IMR-90 (cell line): ENCODE measurements at regions not wholly inside any gene's neighbourhood (a gene's known extent, or its start where the extent isn't known, plus 50 kb on each side); places are given as distances from the start of the nearest gene placed in this dataset.

Experiments used
- ATAC-seq: fragments of 200-7000 bp; cut with Tn5 transposase; 2 replicates; pipeline ENCODE4 v1.9.1; 2020; ENCODE audit warnings: low read depth, mild to moderate bottlenecking, moderate library complexity
- BruUV-seq: library from RNA; stranded (reverse); fragments of 400-500 nt; replicated peaks from 2 replicates; lab custom pipeline; 2021; lab: Mats Ljungman, UMichigan
- CTCF ChIA-PET: fragments of 300-600 bp; formaldehyde crosslinking; extraction: SDS; loops from one replicate; lab custom pipeline; 2021; ENCODE audit warnings: antibody characterized with exemption; lab: Yijun Ruan, JAX
- POLR2A ChIA-PET: fragments of 300-600 bp; sonication (Branson Sonifier 250); formaldehyde crosslinking; loops from one replicate; lab custom pipeline; 2022; ENCODE audit warnings: antibody characterized with exemption; ENCODE audit not compliant: unreplicated experiment; lab: Charles Lee
- DNase-seq: peaks from one replicate; pipeline ENCODE4 v3.0.0; 2013
- H2AFZ ChIP-seq: replicated peaks from 2 replicates; pipeline ENCODE3; 2013; ENCODE audit warnings: low read length, mild to moderate bottlenecking; ENCODE audit not compliant: poor library complexity
- H2AK5ac ChIP-seq: 2 replicates; pipeline ENCODE4 v1.6.1; 2013; ENCODE audit warnings: low read depth, low read length, inconsistent platforms
- H2AK9ac ChIP-seq: replicated peaks from 2 replicates; pipeline ENCODE3; 2013; ENCODE audit warnings: mild to moderate bottlenecking, low read depth, low read length, moderate library complexity; ENCODE audit not compliant: poor library complexity
- H2BK120ac ChIP-seq: 2 replicates; pipeline ENCODE4 v1.6.1; 2013; ENCODE audit warnings: low read depth, low read length, inconsistent platforms
- H2BK15ac ChIP-seq: 3 replicates; pipeline ENCODE4 v1.6.1; 2013; ENCODE audit warnings: low read depth, low read length, inconsistent platforms
- H2BK20ac ChIP-seq: 2 replicates; pipeline ENCODE4 v1.6.1; 2013; ENCODE audit warnings: low read depth, mild to moderate bottlenecking, inconsistent platforms, low read length, moderate library complexity
- H2BK5ac ChIP-seq: 2 replicates; pipeline ENCODE4 v1.6.1; 2013; ENCODE audit warnings: mild to moderate bottlenecking, low read depth, low read length, inconsistent platforms; ENCODE audit not compliant: poor library complexity, severe bottlenecking
- H3K14ac ChIP-seq: replicated peaks from 2 replicates; pipeline ENCODE4 v1.6.1; 2013; ENCODE audit warnings: low read depth, low read length, inconsistent platforms
- H3K18ac ChIP-seq: 2 replicates; pipeline ENCODE4 v1.6.1; 2013; ENCODE audit warnings: low read depth, low read length, control low read depth
- H3K23ac ChIP-seq: 2 replicates; pipeline ENCODE4 v1.6.1; 2013; ENCODE audit warnings: low read depth, low read length, inconsistent platforms
- H3K27ac ChIP-seq: 2 replicates; pipeline ENCODE4 v1.5.1; 2013; ENCODE audit warnings: mild to moderate bottlenecking, control low read depth, low read length; ENCODE audit not compliant: insufficient read depth
- H3K27me3 ChIP-seq: 2 replicates; pipeline ENCODE4 v1.6.1; 2013; ENCODE audit warnings: low read length; ENCODE audit not compliant: control insufficient read depth, insufficient read depth
- H3K36me3 ChIP-seq: 2 replicates; pipeline ENCODE4 v1.6.1; 2013; ENCODE audit warnings: low read length, mixed read lengths; ENCODE audit not compliant: control insufficient read depth, insufficient read depth
- H3K4ac ChIP-seq: 2 replicates; pipeline ENCODE4 v1.6.1; 2013; ENCODE audit warnings: low read depth, low read length, inconsistent platforms
- H3K4me1 ChIP-seq: 2 replicates; pipeline ENCODE4 v1.6.1; 2013; ENCODE audit warnings: low read length, mixed read lengths; ENCODE audit not compliant: control insufficient read depth, insufficient read depth
- H3K4me2 ChIP-seq: 2 replicates; pipeline ENCODE4 v1.6.1; 2013; ENCODE audit warnings: low read depth, mild to moderate bottlenecking, control low read depth, low read length, moderate library complexity
- H3K4me3 ChIP-seq: 2 replicates; pipeline ENCODE4 v1.5.1; 2013; ENCODE audit warnings: low read depth, mild to moderate bottlenecking, control low read depth, low read length, moderate library complexity; ENCODE audit not compliant: insufficient read depth
- H3K56ac ChIP-seq: 2 replicates; pipeline ENCODE4 v1.6.1; 2013; ENCODE audit warnings: low read length, inconsistent platforms; ENCODE audit not compliant: insufficient read depth; ENCODE audit errors: extremely low read depth
- H3K79me1 ChIP-seq, 2 experiments: 2 replicates each; pipeline ENCODE4 v1.6.1; 2013; ENCODE audit warnings: low read length in 2 of 2, inconsistent platforms in 1 of 2, low read depth in 1 of 2
- H3K9ac ChIP-seq: 2 replicates; pipeline ENCODE4 v1.6.1; 2013; ENCODE audit warnings: low read depth, low read length, control low read depth
- H3K9me1 ChIP-seq: 2 replicates; pipeline ENCODE4 v1.6.1; 2013; ENCODE audit warnings: low read length, inconsistent platforms; ENCODE audit not compliant: insufficient read depth
- H3K9me3 ChIP-seq: 2 replicates; pipeline ENCODE4 v1.6.1; 2013; ENCODE audit warnings: low read length; ENCODE audit not compliant: control insufficient read depth, insufficient read depth
- H4K20me1 ChIP-seq: 2 replicates; pipeline ENCODE4 v1.6.1; 2013; ENCODE audit warnings: low read length, inconsistent platforms; ENCODE audit not compliant: insufficient read depth
- H4K5ac ChIP-seq: 2 replicates; pipeline ENCODE4 v1.6.1; 2013; ENCODE audit warnings: mild to moderate bottlenecking, low read depth, low read length, control low read depth
- H4K8ac ChIP-seq, 2 experiments: 2 replicates each; pipeline ENCODE4 v1.6.1; 2013; ENCODE audit warnings: low read depth in 2 of 2, low read length in 2 of 2, control low read depth in 1 of 2, inconsistent platforms in 1 of 2
- H4K91ac ChIP-seq: 2 replicates; pipeline ENCODE4 v1.6.1; 2013; ENCODE audit warnings: low read depth, low read length, inconsistent platforms; ENCODE audit not compliant: insufficient read depth
- BHLHE40 ChIP-seq: fragments of 150-350 bp; IDR thresholded peaks from 2 replicates; pipeline ENCODE4 v1.6.1; 2016; ENCODE audit warnings: mild to moderate bottlenecking, low read depth, low read length
- CEBPB ChIP-seq: IDR thresholded peaks from 2 replicates; pipeline ENCODE4 v1.6.1; 2012; ENCODE audit warnings: low read depth, low read length, improper control_type of control experiment
- CHD1 ChIP-seq: IDR thresholded peaks from 2 replicates; pipeline ENCODE4 v1.6.1; 2012; ENCODE audit warnings: low read depth, low read length, improper control_type of control experiment
- MAFK ChIP-seq: IDR thresholded peaks from 2 replicates; pipeline ENCODE4 v1.6.1; 2012; ENCODE audit warnings: low read depth, low read length, improper control_type of control experiment
- MXI1 ChIP-seq: IDR thresholded peaks from 2 replicates; pipeline ENCODE4 v1.6.1; 2012; ENCODE audit warnings: low read depth, mild to moderate bottlenecking, low read length, moderate library complexity, borderline replicate concordance
- NFE2L2 ChIP-seq: fragments of 150-350 bp; IDR thresholded peaks from 2 replicates; pipeline ENCODE4 v1.6.1; 2016; ENCODE audit warnings: low read depth, mild to moderate bottlenecking, low read length
- POLR2A ChIP-seq: IDR thresholded peaks from 2 replicates; pipeline ENCODE4 v1.6.1; 2012; ENCODE audit warnings: mild to moderate bottlenecking, low read depth, low read length
- RAD21 ChIP-seq: IDR thresholded peaks from 2 replicates; pipeline ENCODE4 v1.6.1; 2012; ENCODE audit warnings: low read length, improper control_type of control experiment
- RCOR1 ChIP-seq: IDR thresholded peaks from 2 replicates; pipeline ENCODE4 v1.6.1; 2012; ENCODE audit warnings: mild to moderate bottlenecking, low read length, improper control_type of control experiment; ENCODE audit not compliant: insufficient replicate concordance
- WGBS, 2 experiments: methylation state at CpG; one replicate each; pipeline versions ENCODE4 v1.1.5 to v1.1.7; 2013; ENCODE audit warnings: missing lambda C conversion rate in 2 of 2; ENCODE audit not compliant: insufficient read length in 1 of 2; ENCODE audit errors: extremely low coverage in 2 of 2; 5-methylcytosine and 5-hydroxymethylcytosine counted together
- dilution Hi-C: fragments of 300-500 bp; cut with HindIII; formaldehyde crosslinking; loops from one replicate; pipeline ENCODE4 v1.14.3; 2018; ENCODE audit warnings: low sequenced_read_pairs; ENCODE audit not compliant: unreplicated experiment
- in situ Hi-C: fragments of 300-500 bp; cut with MboI; formaldehyde crosslinking; loops from 3 replicates; pipeline ENCODE4 v1.14.3; 2019; ENCODE audit warnings: low sequenced_read_pairs, inconsistent platforms, mixed read lengths
- intact Hi-C: fragments of 100-400 bp; cut with micrococcal nuclease; formaldehyde crosslinking; loops from 2 replicates; pipeline ENCODE4 v1.10.0; 2022
- TF ChIP-seq, protein P1 (sequence below): conservative IDR thresholded peaks from 2 replicates; pipeline ENCODE4 v1.5.1; 2012; ENCODE audit warnings: mild to moderate bottlenecking, low read depth, low read length, improper control_type of control experiment

GRCh38 chr7:25906760-25907159, 245.2 kb upstream of the NFE2L3 start:
- no peak overlapping the region for H3K4ac ChIP-seq
- H3K27ac ChIP-seq: no peak overlapping the region
- intact Hi-C loops: no loop called here
- H2AFZ ChIP-seq: no peak overlapping the region
- H3K27me3 ChIP-seq: no peaks in the 10 kb centered on the region
- H3K4me1 ChIP-seq: no peaks in the 10 kb centered on the region
- H4K8ac ChIP-seq: no peak overlapping the region
- H2BK120ac ChIP-seq: no peak overlapping the region
- WGBS, 2 experiments: 30% methylated on average over 2 of the region's 5 CpGs; no CpG with 5 or more reads in 1 of the 2 experiments
- H2BK20ac ChIP-seq: no peak overlapping the region
- no peaks in the 10 kb centered on the region for H3K9me3 ChIP-seq
- H3K14ac ChIP-seq: no peak overlapping the region
- BruUV-seq: no TSS peak
- H3K79me1 ChIP-seq: no peaks in the 10 kb centered on the region
- H3K4me2 ChIP-seq: no peak overlapping the region
- H4K91ac ChIP-seq: no peak overlapping the region
- H2AK5ac ChIP-seq: no peak overlapping the region
- ChIA-PET CTCF (no interaction called here), POLR2A (no interaction called here)
- no peak overlapping the region for H2BK5ac ChIP-seq
- dilution Hi-C loops: no loop called here
- H3K23ac ChIP-seq: no peak overlapping the region
- no peak overlapping the region for H3K56ac ChIP-seq
- H4K5ac ChIP-seq: no peak overlapping the region
- ATAC-seq: no peak
- no peak overlapping the region for H3K4me3 ChIP-seq
- in situ Hi-C loops: no loop called here
- H2BK15ac ChIP-seq: no peak overlapping the region
- H3K9ac ChIP-seq: no peak overlapping the region
- no peak overlapping the region for H3K18ac ChIP-seq
- TF ChIP-seq RCOR1: no peak
- TF ChIP-seq RAD21: no peak
- TF ChIP-seq POLR2A: no peak
- TF ChIP-seq CEBPB: no peak
- TF ChIP-seq CHD1: no peak
- TF ChIP-seq BHLHE40: no peak
- no peak for TF ChIP-seq MAFK
- no peak for TF ChIP-seq MXI1
- TF ChIP-seq, protein P1, sequence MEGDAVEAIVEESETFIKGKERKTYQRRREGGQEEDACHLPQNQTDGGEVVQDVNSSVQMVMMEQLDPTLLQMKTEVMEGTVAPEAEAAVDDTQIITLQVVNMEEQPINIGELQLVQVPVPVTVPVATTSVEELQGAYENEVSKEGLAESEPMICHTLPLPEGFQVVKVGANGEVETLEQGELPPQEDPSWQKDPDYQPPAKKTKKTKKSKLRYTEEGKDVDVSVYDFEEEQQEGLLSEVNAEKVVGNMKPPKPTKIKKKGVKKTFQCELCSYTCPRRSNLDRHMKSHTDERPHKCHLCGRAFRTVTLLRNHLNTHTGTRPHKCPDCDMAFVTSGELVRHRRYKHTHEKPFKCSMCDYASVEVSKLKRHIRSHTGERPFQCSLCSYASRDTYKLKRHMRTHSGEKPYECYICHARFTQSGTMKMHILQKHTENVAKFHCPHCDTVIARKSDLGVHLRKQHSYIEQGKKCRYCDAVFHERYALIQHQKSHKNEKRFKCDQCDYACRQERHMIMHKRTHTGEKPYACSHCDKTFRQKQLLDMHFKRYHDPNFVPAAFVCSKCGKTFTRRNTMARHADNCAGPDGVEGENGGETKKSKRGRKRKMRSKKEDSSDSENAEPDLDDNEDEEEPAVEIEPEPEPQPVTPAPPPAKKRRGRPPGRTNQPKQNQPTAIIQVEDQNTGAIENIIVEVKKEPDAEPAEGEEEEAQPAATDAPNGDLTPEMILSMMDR: no peak
- no peak for TF ChIP-seq NFE2L2
- no peaks in the 10 kb centered on the region for H3K36me3 ChIP-seq
- DNase-seq: no peak
- H4K20me1 ChIP-seq: no peaks in the 10 kb centered on the region
- no peaks in the 10 kb centered on the region for H3K9me1 ChIP-seq
- H2AK9ac ChIP-seq: no peak overlapping the region
